Activated naive CD8-positive, alpha-beta T cell treated with anti-CD3 and anti-CD28 coated beads, Interleukin-2, amount 10 ng/mL, durations not matched to agents 7 days and 5 days (primary cell): ENCODE measurements at regions not wholly inside any gene's neighbourhood (a gene's known extent, or its start where the extent isn't known, plus 50 kb on each side); places are given as distances from the start of the nearest gene placed in this dataset.

Source experiments
- ATAC-seq: fragments of 150-1000 bp; cut with Tn5 transposase; one replicate; pipeline ENCODE4 v1.10.0; 2021; ENCODE audit warnings: low read depth, moderate library complexity
- POLR2A ChIA-PET: fragments of 350-600 bp; sonication (Branson Sonifier 250); formaldehyde crosslinking; loops from one replicate; lab custom pipeline; 2021; ENCODE audit warnings: antibody characterized with exemption; lab: Charles Lee
- DNase-seq: peaks from one replicate; pipeline ENCODE4 v3.0.0; 2021
- H3K27ac Mint-ChIP-seq: one replicate; pipeline ENCODE4 v1.8.0; 2022; ENCODE audit warnings: mild to moderate bottlenecking, mixed read lengths
- H3K27me3 Mint-ChIP-seq: one replicate; pipeline ENCODE4 v1.8.0; 2022; ENCODE audit warnings: mild to moderate bottlenecking, moderate library complexity, mixed read lengths
- H3K36me3 Mint-ChIP-seq: one replicate; pipeline ENCODE4 v1.8.0; 2021; ENCODE audit warnings: mild to moderate bottlenecking, mixed read lengths
- H3K4me1 Mint-ChIP-seq: one replicate; pipeline ENCODE4 v1.8.0; 2021; ENCODE audit warnings: mixed read lengths
- H3K4me3 Mint-ChIP-seq: one replicate; pipeline ENCODE4 v1.8.0; 2022; ENCODE audit warnings: mild to moderate bottlenecking, moderate library complexity, mixed read lengths
- H3K9me3 Mint-ChIP-seq: one replicate; pipeline ENCODE4 v1.8.0; 2021; ENCODE audit warnings: mixed read lengths

DNA sequence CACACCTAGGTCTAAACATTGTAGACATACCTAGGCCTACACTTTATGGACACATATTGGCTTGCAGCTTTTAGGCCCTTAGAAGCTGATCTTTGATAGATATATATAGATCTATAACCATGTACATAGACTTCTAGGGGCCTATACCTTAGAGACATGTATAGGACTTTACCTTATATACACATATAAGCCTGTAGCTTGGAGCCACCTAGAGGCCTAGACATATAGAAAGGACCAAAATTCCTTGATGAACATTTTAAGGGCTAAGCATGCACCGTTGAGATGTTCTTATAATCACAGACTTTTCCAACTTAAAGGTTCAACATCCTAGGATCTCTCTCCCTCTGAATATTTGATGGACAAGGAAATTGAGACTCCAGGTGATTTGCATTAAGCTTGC is 371.7 kb upstream of the SASH1 start:
- DNase-seq = no peak
- Mint-ChIP-seq H3K9me3 (no peaks in the 10 kb centered on the region), H3K4me3 (no peak overlapping the region), H3K27me3 (no peaks in the 10 kb centered on the region), H3K27ac (no peak overlapping the region), H3K4me1 (no peaks in the 10 kb centered on the region), H3K36me3 (no peaks in the 10 kb centered on the region)
- no peak for ATAC-seq
- POLR2A ChIA-PET = no interaction called here

GRCh38 chr6:147972448-147972847 is 370.2 kb upstream of the SASH1 start:
- H3K27me3 Mint-ChIP-seq = no peaks in the 10 kb centered on the region
- no peak overlapping the region for H3K27ac Mint-ChIP-seq
- H3K9me3 Mint-ChIP-seq = no peaks in the 10 kb centered on the region
- POLR2A ChIA-PET = no interaction called here
- no peak overlapping the region for H3K4me3 Mint-ChIP-seq
- DNase-seq (no peak), ATAC-seq (no peak)
- no peaks in the 10 kb centered on the region for H3K36me3 Mint-ChIP-seq
- H3K4me1 Mint-ChIP-seq = no peaks in the 10 kb centered on the region

GRCh38 chr6:147973806-147974205 is 368.8 kb upstream of the SASH1 start:
- no peaks in the 10 kb centered on the region for H3K36me3 Mint-ChIP-seq
- H3K4me1 Mint-ChIP-seq = no peaks in the 10 kb centered on the region
- ATAC-seq (no peak), DNase-seq (no peak)
- H3K27me3 Mint-ChIP-seq = no peaks in the 10 kb centered on the region
- no peak overlapping the region for H3K27ac Mint-ChIP-seq
- H3K9me3 Mint-ChIP-seq = no peaks in the 10 kb centered on the region
- no peak overlapping the region for H3K4me3 Mint-ChIP-seq
- POLR2A ChIA-PET = no interaction called here

- no peak for ATAC-seq
- no peaks in the 10 kb centered on the region for H3K36me3 Mint-ChIP-seq
- no peaks in the 10 kb centered on the region for H3K9me3 Mint-ChIP-seq
Observed at GRCh38 chr6:147974376-147974775, 368.3 kb upstream of the SASH1 start.

DNA sequence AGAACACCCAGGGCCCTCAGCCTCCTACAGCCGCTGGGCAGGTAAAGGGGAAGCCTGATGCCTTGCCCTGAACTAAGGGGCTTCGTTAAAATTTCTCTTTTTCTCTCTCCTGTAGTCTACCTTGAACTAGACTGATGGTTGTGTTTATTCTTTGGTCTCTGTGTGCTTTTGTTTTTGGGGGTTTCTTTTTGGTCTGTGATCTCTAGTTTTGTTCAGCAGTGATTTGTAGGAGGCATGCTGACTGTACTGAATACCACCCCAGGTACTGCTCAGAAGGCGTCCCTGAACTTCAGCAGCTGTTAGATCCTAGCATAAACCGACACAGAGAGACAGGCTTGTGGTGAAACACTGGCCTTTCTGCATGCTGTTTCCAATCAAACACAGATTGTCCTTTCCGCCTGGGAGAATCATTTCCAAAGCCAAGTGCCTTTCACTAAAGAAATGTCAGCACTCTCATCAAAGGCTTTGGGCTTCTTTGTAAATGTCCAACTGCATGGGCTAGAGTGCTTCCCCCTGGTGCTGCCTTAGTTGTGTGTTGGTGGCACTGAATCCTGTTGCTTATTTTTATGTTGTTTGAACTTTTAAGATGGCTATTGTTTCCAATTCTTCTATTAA is 364.7 kb upstream of the SASH1 start:
- ATAC-seq (no peak), DNase-seq (no peak)
- Mint-ChIP-seq H3K9me3 (no peaks in the 10 kb centered on the region), H3K4me3 (no peak overlapping the region), H3K27ac (no peak overlapping the region), H3K4me1 (no peaks in the 10 kb centered on the region), H3K36me3 (no peaks in the 10 kb centered on the region), H3K27me3 (no peaks in the 10 kb centered on the region)
- POLR2A ChIA-PET = no interaction called here

More at GRCh38 chr6:147974376-147974775, 368.3 kb upstream of the SASH1 start:
- POLR2A ChIA-PET = no interaction called here
- DNase-seq = no peak
- H3K4me3 Mint-ChIP-seq = no peak overlapping the region
- H3K4me1 Mint-ChIP-seq = no peaks in the 10 kb centered on the region
- no peak overlapping the region for H3K27ac Mint-ChIP-seq
- no peaks in the 10 kb centered on the region for H3K27me3 Mint-ChIP-seq

GRCh38 chr6:147979966-147980365 is 362.7 kb upstream of the SASH1 start:
- H3K27ac Mint-ChIP-seq = no peak overlapping the region
- no peaks in the 10 kb centered on the region for H3K4me1 Mint-ChIP-seq
- H3K4me3 Mint-ChIP-seq = no peak overlapping the region
- no peaks in the 10 kb centered on the region for H3K27me3 Mint-ChIP-seq
- H3K36me3 Mint-ChIP-seq = no peaks in the 10 kb centered on the region
- POLR2A ChIA-PET = no interaction called here
- no peaks in the 10 kb centered on the region for H3K9me3 Mint-ChIP-seq
- ATAC-seq (no peak), DNase-seq (no peak)

DNA sequence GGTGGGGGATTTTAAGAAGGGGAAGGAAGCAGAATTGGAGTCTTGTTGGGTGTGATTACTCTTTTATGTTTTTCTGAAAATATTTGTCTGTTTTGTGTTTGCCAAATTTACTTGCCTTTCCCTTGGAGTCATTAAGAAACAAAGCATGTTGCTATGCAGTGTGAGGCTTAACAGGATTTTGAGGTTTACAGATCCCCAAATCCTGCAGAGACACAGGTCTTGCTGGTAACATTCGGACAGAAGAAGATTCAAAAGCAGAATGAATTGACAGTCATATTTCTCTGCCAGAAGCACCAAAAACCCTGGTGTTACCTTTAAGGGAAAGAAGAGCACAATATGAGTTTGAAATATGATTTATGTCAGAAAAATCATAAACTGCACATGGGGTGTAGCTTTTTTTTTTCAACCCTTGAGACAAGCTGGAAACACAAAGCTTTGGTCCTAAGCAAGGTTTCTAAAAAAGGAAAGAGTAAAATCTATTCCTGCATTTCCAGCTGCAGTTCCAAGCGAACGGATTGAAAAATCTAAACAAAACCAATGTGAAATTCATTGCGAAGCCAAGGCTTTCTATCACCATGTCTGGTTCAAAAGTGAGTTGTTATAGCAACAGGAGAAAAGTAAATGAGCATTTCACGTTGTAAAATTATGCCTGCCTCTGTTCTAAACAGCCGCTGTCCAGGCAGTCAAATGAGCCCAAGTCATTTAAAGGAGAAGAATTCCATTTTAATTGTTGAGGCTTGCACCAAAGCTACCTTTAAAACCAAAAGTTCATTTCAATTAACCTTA is 358.9 kb upstream of the SASH1 start:
- Mint-ChIP-seq H3K27me3 (no peaks in the 10 kb centered on the region), H3K4me3 (no peak overlapping the region), H3K4me1 (no peaks in the 10 kb centered on the region), H3K9me3 (peaks cover 2% of the 10 kb centered on the region), H3K27ac (no peak overlapping the region), H3K36me3 (no peaks in the 10 kb centered on the region)
- DNase-seq (no peak), ATAC-seq (no peak)
- POLR2A ChIA-PET = no interaction called here

- H3K27ac Mint-ChIP-seq = no peak overlapping the region
- POLR2A ChIA-PET = no interaction called here
- DNase-seq = no peak
- no peaks in the 10 kb centered on the region for H3K4me1 Mint-ChIP-seq
- peaks cover 4% of the 10 kb centered on the region for H3K9me3 Mint-ChIP-seq
- ATAC-seq = no peak
- H3K36me3 Mint-ChIP-seq = no peaks in the 10 kb centered on the region
- no peak overlapping the region for H3K4me3 Mint-ChIP-seq
- no peaks in the 10 kb centered on the region for H3K27me3 Mint-ChIP-seq
Observed at GRCh38 chr6:147986846-147987245, 355.8 kb upstream of the SASH1 start.

DNA sequence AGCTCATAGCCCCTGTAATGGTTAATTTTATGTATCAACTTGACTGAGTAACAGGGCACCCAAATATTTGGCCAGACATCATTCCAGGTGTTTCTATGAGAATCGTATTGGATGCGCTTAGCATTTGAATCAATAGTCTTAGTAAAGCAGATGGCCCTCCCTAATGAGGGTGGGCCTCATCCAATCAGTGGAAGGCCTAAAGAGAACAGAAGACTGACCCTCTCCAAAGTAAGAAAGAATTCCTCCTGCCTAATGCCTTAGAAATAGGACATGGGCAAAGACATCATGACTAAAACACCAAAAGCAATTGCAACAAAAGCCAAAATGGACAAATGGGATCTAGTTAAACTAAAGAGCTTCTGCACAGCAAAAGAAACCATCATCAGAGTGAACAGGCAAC is 352.5 kb upstream of the SASH1 start:
- no peak overlapping the region for H3K27ac Mint-ChIP-seq
- POLR2A ChIA-PET = no interaction called here
- H3K4me1 Mint-ChIP-seq = no peaks in the 10 kb centered on the region
- DNase-seq (no peak), ATAC-seq (no peak)
- H3K9me3 Mint-ChIP-seq = peaks cover 4% of the 10 kb centered on the region
- H3K4me3 Mint-ChIP-seq = no peak overlapping the region
- H3K27me3 Mint-ChIP-seq = no peaks in the 10 kb centered on the region
- no peaks in the 10 kb centered on the region for H3K36me3 Mint-ChIP-seq

DNA sequence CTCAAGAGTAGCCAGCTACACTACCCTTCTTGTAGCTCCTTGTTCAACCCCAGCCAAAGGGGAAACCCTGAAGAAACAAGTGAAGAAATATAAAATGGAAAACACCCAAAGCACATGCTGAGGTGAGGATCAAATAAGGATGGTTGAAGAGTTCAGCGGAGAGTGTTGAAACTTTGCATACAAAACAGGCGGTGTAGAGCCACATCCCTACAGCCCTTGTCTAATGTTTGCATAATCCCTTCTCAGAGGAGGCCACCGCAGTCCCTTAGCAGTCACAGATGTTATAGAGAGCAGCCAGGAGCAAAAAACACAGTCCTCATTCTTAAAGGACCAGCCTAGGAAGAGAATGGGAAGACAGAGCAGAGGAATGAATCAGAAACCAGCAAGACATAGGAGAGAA is 350.7 kb upstream of the SASH1 start:
- DNase-seq (no peak), ATAC-seq (no peak)
- POLR2A ChIA-PET = no interaction called here
- no peak overlapping the region for H3K4me3 Mint-ChIP-seq
- H3K27me3 Mint-ChIP-seq = no peaks in the 10 kb centered on the region
- no peaks in the 10 kb centered on the region for H3K4me1 Mint-ChIP-seq
- H3K27ac Mint-ChIP-seq = no peak overlapping the region
- H3K9me3 Mint-ChIP-seq = peaks cover 4% of the 10 kb centered on the region
- no peaks in the 10 kb centered on the region for H3K36me3 Mint-ChIP-seq

GRCh38 chr6:147999001-147999540 is 343.6 kb upstream of the SASH1 start:
- H3K27me3 Mint-ChIP-seq = no peaks in the 10 kb centered on the region
- no peaks in the 10 kb centered on the region for H3K4me1 Mint-ChIP-seq
- POLR2A ChIA-PET = no interaction called here
- H3K9me3 Mint-ChIP-seq = peaks cover 2% of the 10 kb centered on the region
- H3K4me3 Mint-ChIP-seq = no peak overlapping the region
- ATAC-seq (no peak), DNase-seq (no peak)
- no peak overlapping the region for H3K27ac Mint-ChIP-seq
- H3K36me3 Mint-ChIP-seq = no peaks in the 10 kb centered on the region

DNA sequence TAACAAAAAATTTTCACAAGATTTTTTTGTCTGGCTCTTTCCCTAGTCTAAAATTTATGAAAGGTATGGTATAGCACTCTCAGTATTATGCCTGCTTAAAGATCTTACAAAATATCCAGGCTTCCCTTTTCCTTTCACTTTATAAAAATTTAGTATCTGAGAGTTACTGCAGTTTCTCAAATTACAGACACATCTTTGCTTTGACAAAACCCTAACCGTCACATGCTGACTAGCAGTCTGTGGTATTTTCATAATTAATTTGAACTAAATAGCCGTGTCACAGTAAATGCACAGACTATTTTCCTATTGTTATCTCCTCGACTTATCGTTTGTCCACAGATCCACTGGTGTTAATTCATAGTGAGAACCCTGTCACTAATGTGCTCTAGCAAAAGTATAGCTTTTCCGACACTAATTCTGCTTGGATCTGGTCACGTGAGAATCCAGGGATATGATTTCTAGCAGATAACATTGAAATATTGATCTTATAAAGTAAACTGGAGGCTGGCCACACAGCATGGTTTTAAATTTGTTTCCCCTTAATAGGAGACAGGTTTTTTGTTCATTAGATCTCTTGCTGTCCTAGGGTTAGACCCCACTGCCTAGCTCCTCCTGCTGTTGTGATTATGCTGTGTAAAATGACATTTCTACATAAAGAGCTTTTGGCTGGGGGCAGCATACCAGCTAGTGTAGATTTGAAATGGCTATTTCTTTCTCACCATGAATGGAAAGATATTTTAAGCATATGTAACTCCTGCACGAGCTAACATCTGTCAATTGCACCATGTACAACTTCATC is 340.6 kb upstream of the SASH1 start:
- no peaks in the 10 kb centered on the region for H3K4me1 Mint-ChIP-seq
- ATAC-seq (no peak), DNase-seq (no peak)
- H3K27ac Mint-ChIP-seq = no peak overlapping the region
- POLR2A ChIA-PET = no interaction called here
- H3K9me3 Mint-ChIP-seq = peaks cover 2% of the 10 kb centered on the region
- no peaks in the 10 kb centered on the region for H3K27me3 Mint-ChIP-seq
- no peaks in the 10 kb centered on the region for H3K36me3 Mint-ChIP-seq
- no peak overlapping the region for H3K4me3 Mint-ChIP-seq

DNA sequence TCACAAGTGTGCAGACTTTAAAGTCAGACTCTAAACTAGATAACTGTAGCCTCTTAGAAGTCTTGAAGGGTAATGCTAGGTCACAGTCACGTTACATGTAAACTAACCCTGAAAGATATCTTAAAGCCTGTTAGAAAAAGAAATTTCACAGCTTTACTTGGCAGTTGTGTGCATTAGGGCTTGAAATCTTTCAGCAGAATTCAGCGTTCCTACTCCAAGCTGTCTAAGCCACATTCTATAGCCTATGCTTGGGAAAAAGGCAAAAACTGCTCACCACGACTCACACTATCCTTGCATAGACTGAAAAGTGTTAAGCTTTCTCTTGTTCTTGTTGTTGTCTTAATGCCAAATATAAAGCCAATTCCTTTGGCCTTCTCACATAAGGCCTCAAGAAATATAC is 338.0 kb upstream of the SASH1 start:
- no peaks in the 10 kb centered on the region for H3K36me3 Mint-ChIP-seq
- POLR2A ChIA-PET = no interaction called here
- no peak overlapping the region for H3K4me3 Mint-ChIP-seq
- H3K27ac Mint-ChIP-seq = no peak overlapping the region
- H3K27me3 Mint-ChIP-seq = no peaks in the 10 kb centered on the region
- ATAC-seq (no peak), DNase-seq (no peak)
- H3K9me3 Mint-ChIP-seq = peaks cover 2% of the 10 kb centered on the region
- H3K4me1 Mint-ChIP-seq = no peaks in the 10 kb centered on the region
